GM12801 (cell line): ENCODE measurements at regions not wholly inside any gene's neighbourhood (a gene's known extent, or its start where the extent isn't known, plus 50 kb on each side); places are given as distances from the start of the nearest gene placed in this dataset.

Source experiments
- CTCF ChIP-seq: IDR thresholded peaks from one replicate; pipeline ENCODE4 v1.5.1; 2011; ENCODE audit warnings: control low read depth; ENCODE audit not compliant: insufficient read length; ENCODE audit errors: extremely low read depth

GRCh38 chr7:35875292-35875691 lies 74.4 kb downstream of the SEPTIN7 start:
- TF ChIP-seq CTCF = no peak

- no peak for TF ChIP-seq CTCF
These were observed 77.5 kb downstream of the SEPTIN7 start for GRCh38 chr7:35878351-35878750.

GRCh38 chr7:35889001-35889400 lies 88.1 kb downstream of the SEPTIN7 start:
- TF ChIP-seq CTCF = no peak

GRCh38 chr7:35889870-35890269 lies 89.0 kb downstream of the SEPTIN7 start:
- no peak for TF ChIP-seq CTCF

GRCh38 chr7:35891004-35891830 lies 90.4 kb downstream of the SEPTIN7 start:
- no peak for TF ChIP-seq CTCF

- TF ChIP-seq CTCF = no peak
These were observed 92.8 kb downstream of the SEPTIN7 start for GRCh38 chr7:35893649-35894048.

GRCh38 chr7:35894721-35895120 lies 93.9 kb downstream of the SEPTIN7 start:
- TF ChIP-seq CTCF = no peak
